ENCODE measurements at regions not wholly inside any gene's neighbourhood (a gene's known extent, or its start where the extent isn't known, plus 50 kb on each side); places are given as distances from the start of the nearest gene placed in this dataset.
"Not testable (repeated sequence)": the region's sequence is repeated elsewhere in the genome, so short reads cannot be mapped to it uniquely, and the experiment has no call there.

- DNase-seq = no peak
Measured at GRCh38 chr18:35905436-35905835, 67.0 kb upstream of the RMP24 start.

DNA sequence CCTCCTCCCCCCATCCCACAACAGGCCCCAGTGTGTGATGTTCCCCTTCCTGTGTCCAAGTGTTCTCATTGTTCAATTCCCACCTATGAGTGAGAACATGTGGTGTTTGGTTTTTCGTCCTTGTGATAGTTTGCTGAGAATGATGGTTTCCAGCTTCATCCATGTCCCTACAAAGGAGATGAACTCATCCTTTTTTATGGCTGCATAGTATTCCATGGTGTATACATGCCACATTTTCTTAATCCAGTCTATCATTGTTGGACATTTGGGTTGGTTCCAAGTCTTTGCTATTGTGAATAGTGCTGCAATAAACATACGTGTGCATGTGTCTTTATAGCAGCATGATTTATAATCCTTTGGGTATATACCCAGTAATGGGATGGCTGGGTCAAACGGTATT lies 66.2 kb upstream of the RMP24 start:
- DNase-seq, H3K36me3 ChIP-seq, H3K9me3 ChIP-seq, H3K27me3 ChIP-seq, H3K4me3 ChIP-seq: not testable (repeated sequence)

More at GRCh38 chr18:35905436-35905835, 67.0 kb upstream of the RMP24 start:
- Histone ChIP-seq H3K27me3 (no peaks in the 10 kb centered on the region), H3K36me3 (no peaks in the 10 kb centered on the region), H3K9me3 (peaks cover 1% of the 10 kb centered on the region; the same call in 1 of the 2 replicates), H3K4me3 (no peak overlapping the region)

- H3K4me3 ChIP-seq = no peak overlapping the region
- H3K27me3 ChIP-seq = no peaks in the 10 kb centered on the region
Measured at GRCh38 chr18:35910327-35910726, 62.2 kb upstream of the RMP24 start.

DNA sequence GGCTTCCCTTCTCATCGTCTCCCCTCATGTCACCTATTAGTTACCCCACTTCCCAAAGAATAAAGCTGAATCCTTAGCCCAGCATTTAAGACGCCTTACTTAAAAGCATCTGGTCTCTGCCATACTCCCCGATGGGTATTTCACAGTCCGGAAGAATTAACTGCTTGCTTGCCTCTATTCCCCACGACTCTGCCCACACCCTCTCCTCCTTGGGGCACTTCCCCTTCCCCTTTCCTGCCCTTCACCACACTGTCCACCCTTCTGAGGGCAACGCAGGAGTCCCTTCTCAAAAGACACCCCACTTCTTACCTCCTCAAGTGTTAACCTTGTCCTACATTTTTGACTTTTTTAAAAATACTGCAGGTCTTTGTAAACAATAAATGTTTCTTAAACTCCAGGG lies 60.1 kb upstream of the RMP24 start:
- Histone ChIP-seq H3K27me3 (no peaks in the 10 kb centered on the region), H3K9me3 (no peaks in the 10 kb centered on the region), H3K36me3 (no peaks in the 10 kb centered on the region), H3K4me3 (no peak overlapping the region)
- DNase-seq = no peak

More at GRCh38 chr18:35910327-35910726, 62.2 kb upstream of the RMP24 start:
- no peak for DNase-seq
- H3K9me3 ChIP-seq = no peaks in the 10 kb centered on the region
- H3K36me3 ChIP-seq = no peaks in the 10 kb centered on the region

DNA sequence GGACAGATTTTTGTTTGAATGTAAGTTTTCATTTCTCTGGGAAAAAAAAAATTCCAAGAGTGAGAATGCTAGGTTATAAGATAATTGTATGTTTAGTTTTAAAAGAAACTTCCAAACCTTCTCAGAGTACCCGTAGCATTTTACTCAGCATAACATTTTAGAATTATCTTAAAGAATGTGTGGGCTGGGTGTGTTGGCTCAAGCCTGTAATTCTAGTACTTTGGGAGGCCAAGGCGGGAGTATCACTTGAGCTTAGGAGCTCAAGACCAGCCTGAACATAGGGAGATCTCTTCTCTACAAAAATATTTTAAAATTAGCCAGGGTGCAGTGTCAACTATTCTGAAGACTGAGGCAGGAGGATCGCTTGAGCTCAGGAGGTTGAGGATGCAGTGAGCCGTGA lies 57.4 kb upstream of the RMP24 start:
- H3K27me3 ChIP-seq = no peaks in the 10 kb centered on the region
- no peaks in the 10 kb centered on the region for H3K9me3 ChIP-seq
- H3K36me3 ChIP-seq = no peaks in the 10 kb centered on the region
- no peak for DNase-seq
- H3K4me3 ChIP-seq = no peak overlapping the region

GRCh38 chr18:35917043-35917442 lies 55.4 kb upstream of the RMP24 start:
- Histone ChIP-seq H3K27me3 (no peaks in the 10 kb centered on the region), H3K36me3 (no peaks in the 10 kb centered on the region), H3K4me3 (no peak overlapping the region), H3K9me3 (no peaks in the 10 kb centered on the region)
- no peak for DNase-seq

DNA sequence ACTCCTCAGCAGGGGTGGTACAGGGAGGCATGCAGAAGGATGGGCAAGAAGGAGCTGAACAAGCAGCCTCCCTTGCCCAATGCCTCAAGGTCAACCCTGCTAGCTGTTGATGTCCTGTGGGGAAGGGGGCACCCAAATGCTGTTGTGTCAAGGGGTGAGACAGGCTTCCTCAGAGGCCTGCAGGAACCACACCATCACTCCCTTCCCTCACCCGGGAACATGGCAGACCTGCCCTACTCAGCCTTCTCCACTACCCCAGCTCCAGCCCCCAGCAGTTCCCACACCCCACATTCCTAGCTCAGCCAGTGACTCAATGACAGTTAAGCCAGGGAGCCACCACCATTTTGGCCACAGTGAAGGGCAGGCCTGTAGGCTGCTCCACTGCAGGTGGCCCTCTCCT lies 53.9 kb upstream of the RMP24 start:
- DNase-seq = no peak
- Histone ChIP-seq H3K9me3 (no peaks in the 10 kb centered on the region), H3K27me3 (no peaks in the 10 kb centered on the region; the same call in 1 of the 2 replicates), H3K4me3 (no peak overlapping the region), H3K36me3 (no peaks in the 10 kb centered on the region)

DNA sequence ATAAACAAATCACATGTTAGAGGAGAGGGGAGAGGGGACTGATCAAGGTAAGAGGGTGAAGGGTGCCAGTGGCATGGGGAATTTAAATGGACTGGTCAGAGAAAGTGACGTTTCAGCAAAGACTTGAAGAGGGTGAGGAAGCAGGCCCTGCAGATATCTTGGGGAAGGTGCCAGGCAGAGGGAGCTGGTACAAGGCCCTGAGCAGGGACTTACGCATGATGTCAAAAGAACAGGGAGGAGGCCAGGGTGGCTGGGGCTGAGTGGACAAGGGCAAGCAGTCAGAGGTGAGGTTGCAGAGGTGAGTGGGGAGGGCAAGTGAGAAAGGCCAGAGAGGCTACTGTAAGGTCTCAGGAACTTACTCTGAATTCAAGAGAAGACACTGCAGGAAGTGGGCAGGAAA lies 53.3 kb upstream of the RMP24 start:
- no peaks in the 10 kb centered on the region; the same call in 1 of the 2 replicates for H3K27me3 ChIP-seq
- H3K4me3 ChIP-seq = no peak overlapping the region
- H3K36me3 ChIP-seq = no peaks in the 10 kb centered on the region
- no peak for DNase-seq
- H3K9me3 ChIP-seq = no peaks in the 10 kb centered on the region

DNA sequence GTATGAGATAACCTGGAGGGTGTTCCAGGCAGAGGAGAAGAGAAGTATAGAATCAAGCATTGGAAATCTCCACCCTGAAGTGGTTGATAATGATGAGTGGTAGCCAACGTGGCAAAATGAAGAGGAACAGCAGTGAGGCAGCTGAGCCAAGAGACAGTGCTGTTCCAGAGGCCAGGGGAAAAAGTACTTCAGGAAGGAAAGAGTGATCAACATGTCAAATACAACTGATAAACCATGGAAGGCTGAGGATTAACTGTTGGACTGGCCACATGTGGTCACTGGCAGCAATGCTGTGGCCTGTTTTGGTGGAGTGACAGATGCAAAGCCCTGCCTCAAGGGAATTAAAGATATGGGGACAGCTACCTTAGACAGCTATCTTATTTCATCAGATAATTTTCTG lies 51.9 kb upstream of the RMP24 start:
- DNase-seq = no peak
- no peaks in the 10 kb centered on the region for H3K36me3 ChIP-seq
- no peaks in the 10 kb centered on the region; the same call in 1 of the 2 replicates for H3K27me3 ChIP-seq
- no peak overlapping the region for H3K4me3 ChIP-seq
- H3K9me3 ChIP-seq = no peaks in the 10 kb centered on the region

Measured in MG63 (cell line).